Activated CD4-positive, alpha-beta T cell treated with anti-CD3 and anti-CD28 coated beads for 4 hours (primary cell): ENCODE measurements at regions not wholly inside any gene's neighbourhood (a gene's known extent, or its start where the extent isn't known, plus 50 kb on each side); places are given as distances from the start of the nearest gene placed in this dataset.

Experiments used
- DNase-seq, 2 donors: peaks; one replicate each; pipeline ENCODE4 v3.0.0-alpha.2; 2020

DNA sequence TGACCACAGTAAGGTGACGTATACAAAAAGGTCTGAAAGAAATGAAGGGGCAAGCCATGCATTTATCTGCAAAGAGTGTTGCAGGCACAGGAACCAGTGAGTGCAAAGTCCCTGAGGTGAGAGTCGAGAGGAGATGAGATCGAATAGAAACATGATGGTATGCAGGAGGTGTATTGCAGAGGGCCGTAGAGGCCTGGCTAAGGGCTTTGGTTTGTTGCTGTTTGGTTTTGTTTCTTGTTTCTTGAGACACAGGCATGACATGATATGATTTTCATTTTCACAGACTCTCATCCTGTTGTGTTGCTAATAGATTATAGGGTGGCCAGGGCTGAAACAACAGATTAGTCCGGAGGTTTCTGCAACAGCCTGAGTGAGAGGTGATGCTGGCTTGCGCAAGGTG lies 80.4 kb downstream of the HSPH1 start:
- DNase-seq, result no peak

DNA sequence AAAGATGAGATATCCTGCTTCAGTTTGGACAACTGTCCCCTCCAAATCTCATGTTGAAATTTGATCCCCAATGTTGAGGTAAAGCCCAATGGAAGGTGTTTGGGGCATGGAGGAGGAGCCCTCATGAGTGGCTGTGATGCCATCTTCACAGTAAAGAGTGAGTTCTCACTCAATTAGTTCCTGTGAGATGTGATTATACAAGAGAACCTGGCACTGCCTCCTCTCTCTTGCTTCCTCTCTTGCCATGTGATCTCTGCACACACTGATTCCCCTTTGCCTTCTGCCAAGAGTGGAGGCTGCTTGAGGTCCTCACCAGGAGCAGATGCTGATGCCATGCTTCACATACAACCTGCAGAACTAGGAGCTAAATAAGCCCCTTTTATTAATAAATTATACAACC lies 86.9 kb downstream of the HSPH1 start:
- no peak for DNase-seq

DNA sequence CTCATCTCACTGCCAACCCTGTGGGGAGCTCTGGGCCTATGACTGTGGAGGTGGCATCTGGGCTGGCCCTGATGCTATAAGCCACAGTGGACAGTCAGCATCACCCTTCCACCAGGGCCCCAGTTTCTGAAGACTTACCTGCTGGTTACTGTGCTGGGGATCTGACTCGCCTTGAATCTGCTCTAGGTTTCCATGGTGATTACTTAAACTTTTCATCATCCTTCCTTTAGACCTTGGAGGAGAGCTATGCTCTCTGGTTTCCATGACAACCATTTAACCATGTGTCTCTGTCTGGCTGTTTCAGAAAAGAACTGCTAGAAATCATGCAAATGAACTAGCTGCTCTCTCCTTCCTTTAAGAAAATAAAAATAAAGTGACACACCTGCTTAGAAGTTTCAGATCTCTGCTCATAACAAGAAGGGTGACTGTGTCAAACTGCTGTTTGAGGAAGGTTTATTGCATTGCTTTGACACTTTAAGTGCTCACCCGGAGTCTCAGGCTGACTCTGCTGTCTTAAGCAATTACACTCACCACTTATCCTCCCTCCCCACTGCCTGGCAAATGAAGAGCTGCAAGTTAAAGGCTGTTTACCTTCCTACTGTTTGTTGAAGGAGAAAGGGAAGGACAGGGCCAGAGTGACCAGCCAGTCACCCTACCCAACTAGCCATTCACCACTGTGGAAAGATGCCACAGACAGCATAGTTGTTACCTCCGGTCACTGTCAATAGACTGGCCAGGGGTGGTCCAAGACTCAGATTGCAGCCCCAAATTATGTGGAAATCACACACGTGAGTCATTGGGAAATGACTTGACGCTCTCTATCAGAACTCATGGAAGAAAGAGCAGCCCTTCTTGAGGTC lies 87.6 kb downstream of the HSPH1 start:
- DNase-seq, result no peak

DNA sequence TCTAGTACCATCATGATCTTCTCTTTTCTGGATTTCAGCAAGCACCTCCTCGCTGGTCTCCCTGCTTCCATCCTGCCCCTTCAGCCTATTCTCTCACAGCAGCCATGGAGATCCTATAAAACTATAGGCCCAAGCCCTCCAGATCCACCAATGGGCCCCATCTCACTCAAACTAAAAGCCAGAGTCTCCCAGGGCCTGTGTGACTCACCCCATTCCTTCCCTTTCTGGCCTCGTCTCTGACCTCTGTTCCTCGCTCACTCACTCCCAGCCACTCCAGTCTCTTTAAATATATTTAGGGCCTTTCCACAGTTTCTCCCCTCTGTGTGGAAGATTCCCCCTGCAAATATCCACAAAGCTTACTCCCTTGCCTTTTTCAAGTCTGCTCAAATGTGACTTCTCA lies 89.7 kb downstream of the HSPH1 start:
- DNase-seq, result no peak

DNA sequence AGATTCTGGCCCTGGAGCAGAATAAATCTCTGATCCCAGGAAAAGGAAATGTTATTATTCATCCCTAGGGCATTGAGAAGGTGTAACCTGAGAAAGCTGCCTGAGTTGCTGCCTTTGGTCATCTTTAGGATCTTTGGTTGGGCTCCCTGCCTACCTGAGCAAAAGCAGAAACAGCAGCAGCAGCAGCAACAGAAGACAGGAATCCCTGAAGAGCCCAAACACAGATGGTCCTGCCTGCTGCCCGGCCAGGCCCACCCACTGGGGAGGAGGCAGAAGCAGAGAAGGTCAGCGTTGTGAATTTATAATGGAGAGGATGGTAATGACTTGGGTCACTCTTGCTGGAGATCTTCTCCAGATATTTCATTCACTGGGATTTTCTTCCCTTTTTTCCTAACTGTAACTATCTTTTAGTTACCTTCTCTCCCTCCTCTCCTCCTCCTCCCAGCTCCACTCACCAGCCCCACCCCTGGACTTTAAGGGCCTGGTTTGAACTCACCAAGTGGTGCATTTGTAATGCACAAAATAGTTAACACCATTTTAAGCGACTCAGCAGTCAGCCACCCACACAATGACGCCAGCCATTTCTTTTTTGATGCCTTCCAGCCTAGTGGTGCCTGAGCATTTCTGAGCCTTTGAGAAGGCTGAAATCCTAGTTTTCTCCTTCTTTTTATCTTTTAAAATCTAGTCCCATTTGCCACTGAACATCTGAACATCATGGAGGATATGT lies 91.7 kb downstream of the HSPH1 start:
- DNase-seq, result no peak

DNA sequence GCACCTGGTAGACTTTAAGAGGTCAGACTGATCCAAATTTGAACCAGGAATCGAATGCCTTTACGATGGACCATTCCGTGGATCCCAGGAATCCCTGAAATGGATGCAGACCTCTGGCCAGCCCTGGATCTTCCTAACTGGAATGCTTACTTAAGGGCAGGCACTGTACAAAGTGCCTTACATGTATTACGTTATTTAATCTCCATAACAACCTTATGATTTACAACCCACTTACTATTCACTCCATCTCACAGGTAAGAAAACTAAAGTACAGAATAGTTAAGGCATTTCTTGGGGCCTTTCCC lies 93.6 kb downstream of the HSPH1 start:
- DNase-seq, result no peak

DNA sequence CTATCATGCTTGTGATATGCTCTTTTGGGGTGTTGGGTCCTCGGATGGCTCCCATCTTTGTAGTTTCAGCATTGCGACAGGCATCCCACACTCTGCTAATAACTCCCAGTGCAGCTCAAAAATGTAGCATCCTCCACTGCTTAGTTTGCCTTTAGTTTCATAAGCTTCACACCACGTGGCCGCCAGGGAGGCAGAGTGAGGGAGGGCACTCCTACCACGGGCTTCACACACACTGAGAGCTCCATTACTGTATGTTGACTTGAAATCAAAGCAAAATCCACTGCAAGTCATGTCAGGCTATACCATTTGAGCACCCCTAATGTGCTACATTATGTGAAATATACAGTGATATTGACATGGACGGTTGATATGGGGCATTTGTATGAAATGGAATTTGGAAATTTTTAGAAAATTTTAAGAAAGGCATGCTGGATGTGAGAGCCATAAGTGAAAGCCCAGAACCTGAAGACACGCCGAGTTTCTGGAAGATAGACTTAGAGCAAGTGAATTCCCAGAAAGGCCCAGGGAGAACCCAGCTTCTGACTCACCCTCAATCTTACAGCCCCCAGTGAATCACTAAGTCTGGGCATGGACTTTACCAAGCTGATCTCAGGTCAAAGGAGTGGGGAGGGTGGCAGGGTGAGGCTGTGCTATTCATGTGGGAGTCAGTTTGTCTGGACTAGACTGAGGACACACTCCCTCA lies 94.1 kb downstream of the HSPH1 start:
- DNase-seq, result no peak

DNA sequence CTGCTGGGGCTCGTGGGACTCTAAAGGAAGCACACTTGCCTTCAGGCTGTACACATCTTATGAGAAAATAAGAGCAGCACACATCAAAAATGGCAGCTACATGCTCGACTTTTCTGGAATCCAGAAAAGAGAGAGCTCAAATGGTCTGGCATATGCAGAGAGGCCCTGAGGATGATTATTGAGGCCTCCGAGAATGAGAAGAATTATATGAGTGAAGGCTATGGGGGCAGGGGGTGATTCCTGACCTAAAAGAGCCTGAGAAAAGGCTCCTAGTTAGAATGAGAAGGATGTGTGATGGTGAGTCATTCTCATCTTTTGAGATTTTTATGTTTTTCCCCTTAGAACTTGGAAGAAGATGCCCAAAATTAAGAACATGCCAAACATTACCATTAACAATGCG lies 97.1 kb downstream of the HSPH1 start:
- DNase-seq, result no peak

DNA sequence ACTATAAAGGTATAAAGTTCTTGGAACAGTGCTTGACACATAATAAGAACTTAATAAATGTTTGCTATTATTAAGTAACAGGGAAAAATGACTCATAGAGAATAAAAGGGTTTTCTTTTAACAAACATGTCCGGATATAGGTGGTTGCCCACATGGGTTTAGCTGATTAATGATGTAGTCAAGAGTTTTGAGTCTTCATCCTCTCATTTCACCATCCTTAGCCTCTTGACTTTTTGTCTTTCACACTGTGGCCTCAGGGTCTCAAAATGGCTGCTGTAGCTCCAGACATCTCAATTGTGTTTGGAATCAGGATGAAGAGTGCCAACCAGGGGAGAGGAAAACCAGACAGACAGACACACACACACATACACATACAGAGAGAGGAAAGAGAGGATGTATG lies 97.9 kb downstream of the HSPH1 start:
- DNase-seq, result no peak

DNA sequence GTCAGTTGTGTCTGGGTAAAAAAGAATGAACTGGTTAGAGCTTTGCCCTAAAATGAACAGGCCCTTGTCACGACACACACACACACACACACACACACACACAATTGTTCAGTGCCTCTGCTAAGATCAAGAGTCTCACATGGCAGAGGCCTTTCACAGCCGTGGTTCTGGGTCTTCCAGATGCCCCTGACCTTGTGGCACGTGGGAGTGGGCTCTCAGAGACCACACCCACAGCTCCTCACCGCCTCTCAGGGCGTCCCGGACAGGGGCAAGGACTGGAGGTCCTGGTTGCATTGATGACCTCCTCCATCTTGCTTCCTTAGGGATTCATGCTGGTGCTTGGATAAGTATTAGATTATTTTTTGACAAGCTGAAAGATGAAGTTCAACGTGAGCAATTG lies 101.0 kb downstream of the HSPH1 start:
- no peak for DNase-seq

DNA sequence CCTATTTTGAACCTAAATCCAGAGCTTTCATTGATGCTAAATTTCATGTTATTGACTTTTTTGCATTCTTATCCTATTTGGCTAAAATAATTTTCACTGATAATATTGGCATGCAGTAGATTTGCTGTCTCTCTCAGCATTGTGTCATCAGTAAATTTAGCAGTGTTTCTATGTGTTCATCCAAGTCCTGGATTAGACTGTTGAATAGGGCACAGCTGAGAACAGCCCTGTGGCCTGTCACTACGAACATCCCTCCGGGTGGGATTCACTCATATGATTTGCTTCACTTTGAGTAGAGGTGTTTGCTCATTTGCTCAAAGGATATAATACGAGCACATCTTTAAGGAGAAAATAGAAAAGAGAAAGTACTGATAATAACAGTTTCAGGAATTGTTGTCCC lies 101.5 kb downstream of the HSPH1 start:
- no peak for DNase-seq

DNA sequence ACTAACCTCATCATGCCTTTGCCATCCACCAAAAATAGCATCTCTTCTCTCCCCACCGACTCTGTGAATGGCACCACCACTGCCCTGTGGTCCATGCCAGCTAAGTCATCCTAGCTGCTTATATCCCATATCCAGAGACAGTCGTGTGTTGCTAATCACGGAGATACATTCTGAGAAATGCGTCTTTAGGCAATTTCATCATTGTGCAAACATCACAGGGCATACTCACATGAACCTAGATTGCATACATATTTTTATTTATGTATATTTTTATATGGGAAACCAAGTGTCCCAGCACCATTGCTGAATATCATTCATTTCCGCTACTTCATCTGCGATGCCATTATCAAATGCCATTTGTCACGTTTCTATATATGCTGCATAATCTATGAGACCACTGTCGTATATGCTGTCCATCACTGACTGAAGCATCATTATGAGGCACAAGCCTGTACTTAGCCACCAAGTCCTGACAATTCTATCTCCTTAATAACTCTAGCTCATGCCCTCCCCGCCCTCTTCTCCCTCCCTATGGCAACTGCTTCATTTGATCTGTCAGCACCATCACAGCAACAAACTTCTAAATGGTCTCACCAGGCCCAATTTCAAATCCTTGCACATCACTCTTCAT lies 104.2 kb downstream of the HSPH1 start:
- DNase-seq, result no peak

DNA sequence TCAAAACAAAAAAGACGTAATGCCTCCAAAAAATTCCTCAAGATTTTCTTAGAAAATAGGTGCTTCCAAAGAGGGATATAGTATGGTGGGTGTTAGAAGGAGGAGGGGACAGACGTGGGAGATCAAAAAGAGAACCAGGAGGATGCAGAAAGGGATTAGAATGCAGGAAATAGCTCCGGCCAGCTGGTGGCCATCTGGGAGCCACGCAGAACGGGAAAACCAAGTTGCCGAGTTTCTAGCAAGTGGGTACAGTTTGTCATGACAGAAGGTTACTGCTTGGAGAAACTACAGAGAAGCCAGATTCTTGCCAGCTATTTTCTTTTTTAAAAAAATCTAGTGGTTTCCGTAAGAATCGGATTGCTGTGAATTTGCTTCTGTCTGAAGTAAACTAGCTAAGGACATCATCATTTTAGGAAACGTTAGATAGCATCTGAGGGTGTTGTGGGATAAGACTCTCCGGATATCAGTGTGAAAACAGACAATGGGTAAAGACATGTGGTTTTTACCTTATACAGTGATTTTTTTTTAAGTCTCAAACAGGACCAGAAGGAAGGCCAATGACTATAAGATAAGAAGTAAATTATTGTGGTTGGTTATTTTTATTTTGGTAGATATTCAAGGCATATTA lies 104.9 kb downstream of the HSPH1 start:
- no peak for DNase-seq

DNA sequence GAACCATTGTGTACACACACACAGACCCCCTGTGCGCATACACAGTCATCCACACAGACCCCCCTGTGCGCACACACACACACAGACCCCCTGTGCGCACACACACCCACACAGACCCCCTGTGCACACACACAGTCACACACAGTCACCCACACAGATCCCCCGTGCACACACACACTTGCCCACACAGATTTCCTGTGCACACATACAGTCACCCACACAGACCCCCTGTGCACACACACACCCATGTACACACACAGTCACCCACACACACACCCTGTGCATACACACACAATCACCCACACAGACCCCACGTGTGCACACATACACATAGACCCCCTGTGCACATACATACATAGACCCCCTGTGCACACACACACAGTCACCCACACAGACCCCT lies 106.1 kb downstream of the HSPH1 start:
- DNase-seq, result no peak

DNA sequence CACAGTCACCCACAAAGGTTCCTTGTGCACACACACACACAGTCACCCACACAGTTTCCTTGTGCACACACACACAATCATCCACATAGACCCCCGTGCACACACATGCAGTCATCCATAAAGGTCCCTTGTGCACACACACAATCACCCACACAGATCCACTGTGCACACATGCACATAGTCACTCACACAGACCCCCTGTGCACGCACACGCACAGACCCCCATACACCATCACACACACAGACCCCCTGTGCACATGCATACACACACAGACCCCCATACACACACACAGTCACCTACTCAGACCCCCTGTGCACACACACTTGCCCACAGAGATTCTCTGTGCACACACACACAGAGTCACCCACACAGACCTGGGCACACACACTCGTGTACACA lies 107.1 kb downstream of the HSPH1 start:
- no peak for DNase-seq

DNA sequence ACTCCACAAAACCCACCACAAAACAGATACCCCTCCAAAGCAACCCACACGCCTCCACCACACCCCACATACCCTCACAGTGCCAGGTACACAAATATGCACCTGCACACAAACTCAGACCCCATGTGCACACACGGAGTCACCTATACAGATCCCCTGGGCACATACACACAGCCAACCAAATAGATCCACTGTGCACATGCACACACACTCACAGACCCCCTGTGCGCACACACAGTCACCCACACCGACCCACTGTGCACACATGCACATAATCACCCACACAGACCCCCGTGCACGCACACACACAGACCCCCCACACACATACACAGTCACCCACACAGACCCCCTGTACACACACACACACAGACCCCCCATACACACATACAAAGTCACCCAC lies 107.8 kb downstream of the HSPH1 start:
- DNase-seq, result no peak

DNA sequence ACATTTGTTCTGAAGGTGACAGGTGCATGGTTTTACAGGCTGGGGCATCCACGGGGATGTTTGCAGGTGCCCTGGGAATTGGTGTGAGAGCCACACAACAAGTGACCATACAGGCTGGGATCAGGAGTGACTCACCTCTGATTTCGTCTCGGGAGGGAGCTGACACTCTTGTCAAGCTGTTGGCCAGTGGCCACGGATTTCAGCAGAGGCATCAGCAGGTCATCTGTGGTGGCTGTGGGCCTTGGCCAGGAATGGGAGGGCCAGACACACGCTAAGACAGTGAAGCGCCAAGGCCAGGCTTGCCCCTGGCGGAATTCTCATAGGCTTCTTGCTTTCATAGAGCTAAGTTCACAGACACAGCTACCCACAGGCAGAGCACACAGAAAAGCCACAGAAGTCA lies 108.6 kb downstream of the HSPH1 start:
- no peak for DNase-seq

DNA sequence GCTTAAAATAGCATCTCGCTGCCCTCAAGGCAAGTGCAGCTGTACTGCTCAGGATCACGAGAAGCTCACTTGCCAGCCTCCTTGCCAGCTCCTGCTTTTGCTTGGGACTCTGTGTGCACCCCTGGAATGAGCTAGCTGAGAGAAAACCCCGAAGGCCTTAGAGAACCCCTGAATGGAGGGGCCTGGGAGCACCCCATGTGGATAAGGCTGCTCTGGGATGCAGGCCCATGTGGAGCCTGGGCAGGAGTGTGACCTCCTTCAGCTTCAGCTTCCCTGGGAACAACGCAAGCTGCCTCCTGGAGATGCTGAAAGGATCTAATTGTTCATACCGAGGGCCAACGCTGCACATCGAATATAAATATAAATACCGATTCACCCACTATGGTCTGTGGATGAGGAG lies 109.2 kb downstream of the HSPH1 start:
- DNase-seq, result no peak

DNA sequence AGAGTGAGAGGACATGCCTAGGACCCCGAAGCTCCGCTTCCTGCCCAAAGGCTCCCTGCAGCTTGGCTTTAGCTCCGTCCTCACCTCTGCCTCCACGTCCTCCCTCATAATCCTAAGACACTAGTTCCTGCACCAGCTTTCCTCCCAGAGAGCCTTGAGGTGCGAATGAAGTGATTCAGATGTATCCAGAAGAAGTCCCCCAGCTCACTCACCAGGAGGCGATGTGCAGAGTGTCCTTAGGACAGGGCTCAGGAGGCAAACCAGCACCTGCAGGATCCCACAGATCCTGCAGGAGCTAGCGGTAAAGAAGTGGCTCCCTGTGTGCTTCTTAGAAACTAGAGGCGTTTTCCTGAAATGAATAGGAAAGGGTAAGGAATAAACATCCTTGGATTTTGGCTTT lies 109.7 kb downstream of the HSPH1 start:
- DNase-seq, result no peak

DNA sequence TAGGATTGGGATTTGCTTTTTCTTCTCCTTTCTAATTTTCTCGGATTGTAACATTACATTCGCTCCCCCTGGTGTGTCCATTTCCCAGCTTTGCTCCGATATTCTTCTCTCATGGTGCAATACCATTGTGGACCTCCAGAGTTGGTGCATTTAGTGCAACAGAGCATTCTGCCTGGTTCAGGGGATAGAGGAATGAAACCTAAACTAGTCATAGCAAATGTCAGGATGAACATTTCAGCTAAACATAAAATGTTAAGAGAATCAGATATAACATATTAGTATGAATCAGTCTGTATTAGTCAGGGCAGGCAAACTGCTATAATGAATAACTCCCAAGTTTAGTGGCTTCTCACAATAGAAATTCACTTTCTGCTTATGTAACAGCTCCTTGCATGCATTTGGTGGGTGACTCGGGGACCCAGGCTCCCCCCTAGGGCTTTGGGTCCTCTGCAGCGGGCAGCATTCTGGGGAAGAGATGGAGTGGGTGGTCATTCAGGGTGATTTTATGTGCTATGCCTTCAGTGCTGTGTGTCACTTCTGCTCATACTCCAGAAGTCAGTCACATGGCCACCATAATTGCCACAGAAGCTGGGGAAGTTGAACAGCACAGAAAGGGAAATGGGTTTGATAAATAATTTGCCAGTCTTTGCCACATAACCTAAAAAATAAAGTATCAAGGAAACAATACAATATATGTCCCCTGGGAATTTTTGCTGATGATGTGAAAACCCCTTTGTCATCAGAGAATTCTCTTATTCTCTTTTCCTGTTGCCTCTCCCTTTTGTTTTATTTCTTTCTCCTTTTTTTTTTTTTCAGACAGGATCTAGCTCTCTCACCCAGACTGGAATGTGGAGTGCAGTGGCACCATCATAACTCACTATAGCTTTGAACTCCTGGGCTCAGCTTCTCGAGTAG lies 111.0 kb downstream of the HSPH1 start:
- no peak for DNase-seq

DNA sequence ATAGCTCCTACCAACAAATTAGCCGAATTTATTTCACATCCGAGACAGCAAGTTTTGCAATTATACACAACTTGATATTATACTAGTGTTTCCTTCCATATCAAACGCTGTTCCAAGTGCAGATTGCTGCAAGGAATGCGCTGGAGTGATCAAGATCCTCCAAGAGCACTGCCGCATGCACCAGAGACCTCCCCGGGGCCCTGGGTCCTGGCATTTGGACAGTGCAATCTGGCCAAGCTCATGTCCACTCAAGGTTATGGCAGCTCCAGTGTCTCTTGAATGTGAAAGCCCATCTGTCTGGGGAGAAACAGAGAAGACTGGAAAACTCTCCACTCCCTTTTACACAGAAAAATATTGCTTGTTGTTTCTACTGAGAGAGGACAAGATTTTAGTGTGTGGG lies 111.9 kb downstream of the HSPH1 start:
- DNase-seq, result no peak

DNA sequence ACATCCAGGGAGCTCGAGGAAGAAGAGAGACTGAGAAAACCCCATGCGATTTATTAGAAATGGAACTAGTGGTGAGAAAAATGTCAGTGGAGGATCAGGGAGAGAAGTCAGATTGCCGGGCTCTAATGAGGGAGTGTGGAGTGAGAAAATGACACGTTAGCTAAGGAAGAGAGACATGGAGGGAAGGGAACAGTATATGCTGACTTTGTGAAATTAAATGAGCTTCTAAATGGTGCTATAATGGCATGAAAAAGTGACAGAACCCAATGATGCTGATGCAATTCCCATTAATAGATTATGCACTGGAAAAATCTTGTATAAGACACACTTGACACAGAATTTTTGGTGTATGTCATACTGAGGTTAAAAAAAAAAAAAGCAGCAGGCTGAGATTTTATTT lies 112.6 kb downstream of the HSPH1 start:
- no peak for DNase-seq
